ENCODE measurements at regions not wholly inside any gene's neighbourhood (a gene's known extent, or its start where the extent isn't known, plus 50 kb on each side); places are given as distances from the start of the nearest gene placed in this dataset.

DNA sequence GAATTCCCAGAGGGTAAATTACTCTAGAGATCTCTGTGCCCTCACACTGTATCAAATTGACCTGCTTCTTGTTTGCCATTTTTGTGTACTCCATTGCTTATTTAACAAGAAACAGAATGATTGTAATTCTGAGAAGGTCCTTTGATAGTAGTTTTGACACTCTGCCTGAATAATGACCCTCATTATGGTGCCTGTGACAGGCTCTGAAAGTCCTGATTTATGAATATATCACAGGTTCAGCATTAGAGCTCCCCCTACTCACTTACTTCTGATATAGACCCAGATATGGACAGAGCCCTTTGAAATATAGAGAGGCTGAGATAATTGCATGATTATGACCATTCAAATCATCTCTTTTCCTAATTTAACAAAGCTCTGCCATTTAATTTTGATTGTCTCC, 465.2 kb downstream of the MDFIC start:
- H3K36me3 ChIP-seq (ENCODE audit: insufficient read depth, low read length) = no peaks in the 10 kb centered on the region
- H3K27ac ChIP-seq (ENCODE audit: low read length) = no peak overlapping the region
- H3K9me3 ChIP-seq (ENCODE audit: low read length) = no peaks in the 10 kb centered on the region
- no peak overlapping the region for H3K9ac ChIP-seq (ENCODE audit: low read length)
- peaks cover 3% of the 10 kb centered on the region for H3F3A ChIP-seq (ENCODE audit: insufficient read depth, low read length, poor library complexity, severe bottlenecking)
- H2AFZ ChIP-seq (ENCODE audit: low read depth, low read length) = no peak overlapping the region
- TF ChIP-seq, protein P1, sequence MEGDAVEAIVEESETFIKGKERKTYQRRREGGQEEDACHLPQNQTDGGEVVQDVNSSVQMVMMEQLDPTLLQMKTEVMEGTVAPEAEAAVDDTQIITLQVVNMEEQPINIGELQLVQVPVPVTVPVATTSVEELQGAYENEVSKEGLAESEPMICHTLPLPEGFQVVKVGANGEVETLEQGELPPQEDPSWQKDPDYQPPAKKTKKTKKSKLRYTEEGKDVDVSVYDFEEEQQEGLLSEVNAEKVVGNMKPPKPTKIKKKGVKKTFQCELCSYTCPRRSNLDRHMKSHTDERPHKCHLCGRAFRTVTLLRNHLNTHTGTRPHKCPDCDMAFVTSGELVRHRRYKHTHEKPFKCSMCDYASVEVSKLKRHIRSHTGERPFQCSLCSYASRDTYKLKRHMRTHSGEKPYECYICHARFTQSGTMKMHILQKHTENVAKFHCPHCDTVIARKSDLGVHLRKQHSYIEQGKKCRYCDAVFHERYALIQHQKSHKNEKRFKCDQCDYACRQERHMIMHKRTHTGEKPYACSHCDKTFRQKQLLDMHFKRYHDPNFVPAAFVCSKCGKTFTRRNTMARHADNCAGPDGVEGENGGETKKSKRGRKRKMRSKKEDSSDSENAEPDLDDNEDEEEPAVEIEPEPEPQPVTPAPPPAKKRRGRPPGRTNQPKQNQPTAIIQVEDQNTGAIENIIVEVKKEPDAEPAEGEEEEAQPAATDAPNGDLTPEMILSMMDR (IDR thresholded peaks at IDR 0.05; ENCODE audit: poor library complexity, severe bottlenecking) = peak; percentile 54
- TF ChIP-seq POLR2AphosphoS5 (IDR thresholded peaks at IDR 0.05) = peak; percentile 23
- peak; percentile 42 for TF ChIP-seq RAD21 (conservative IDR thresholded peaks at IDR 0.05)
- TF ChIP-seq TAF1 (IDR thresholded peaks at IDR 0.05; ENCODE audit: low read depth) = no peak
- no peak for TF ChIP-seq MXI1 (conservative IDR thresholded peaks at IDR 0.05; ENCODE audit: poor library complexity, severe bottlenecking)
- no peak for TF ChIP-seq SMC3 (conservative IDR thresholded peaks at IDR 0.05; ENCODE audit: poor library complexity)
- peak; percentile 11 for TF ChIP-seq EP300 (conservative IDR thresholded peaks at IDR 0.05; ENCODE audit: poor library complexity, severe bottlenecking)
- TF ChIP-seq REST (IDR thresholded peaks at IDR 0.05; ENCODE audit: borderline replicate concordance) = no peak
- no peak for TF ChIP-seq EZH2 (IDR thresholded peaks at IDR 0.05; ENCODE audit: borderline replicate concordance, insufficient read depth, low read length, poor library complexity, severe bottlenecking)
- no peaks in the 10 kb centered on the region for H3K79me2 ChIP-seq (replicated peaks; ENCODE audit: insufficient read depth, low read length)
- H4K20me1 ChIP-seq (ENCODE audit: insufficient read depth) = no peaks in the 10 kb centered on the region
- H3K27me3 ChIP-seq (ENCODE audit: insufficient read depth, low read depth, low read length) = no peaks in the 10 kb centered on the region
- H3K4me2 ChIP-seq (ENCODE audit: low read length) = no peak overlapping the region
- H3K4me3 ChIP-seq (ENCODE audit: low read length) = no peak overlapping the region
- H3K9me2 ChIP-seq (ENCODE audit: insufficient read depth, low read length) = no peaks in the 10 kb centered on the region

GRCh38 chr7:115379321-115379720, 457.4 kb downstream of the MDFIC start:
- H3K9ac ChIP-seq (ENCODE audit: low read length) = no peak overlapping the region

More at GRCh38 chr7:115379321-115379720, 457.4 kb downstream of the MDFIC start:
- Histone ChIP-seq H2AFZ (ENCODE audit: low read depth, low read length) (no peak overlapping the region), H3K27me3 (ENCODE audit: insufficient read depth, low read depth, low read length) (no peaks in the 10 kb centered on the region), H3K4me2 (ENCODE audit: low read length) (no peak overlapping the region), H3K27ac (ENCODE audit: low read length) (no peak overlapping the region), H3K9me2 (ENCODE audit: insufficient read depth, low read length) (no peaks in the 10 kb centered on the region), H4K20me1 (ENCODE audit: insufficient read depth) (no peaks in the 10 kb centered on the region), H3K4me3 (ENCODE audit: low read length) (no peak overlapping the region), H3K79me2 (replicated peaks; ENCODE audit: insufficient read depth, low read length) (no peaks in the 10 kb centered on the region), H3K36me3 (ENCODE audit: insufficient read depth, low read length) (no peaks in the 10 kb centered on the region), H3F3A (ENCODE audit: insufficient read depth, low read length, poor library complexity, severe bottlenecking) (no peaks in the 10 kb centered on the region), H3K9me3 (ENCODE audit: low read length) (no peaks in the 10 kb centered on the region)
- no peak for TF ChIP-seq RAD21 (conservative IDR thresholded peaks at IDR 0.05)
- no peak for TF ChIP-seq MXI1 (conservative IDR thresholded peaks at IDR 0.05; ENCODE audit: poor library complexity, severe bottlenecking)
- no peak for TF ChIP-seq TAF1 (IDR thresholded peaks at IDR 0.05; ENCODE audit: low read depth)
- TF ChIP-seq REST (IDR thresholded peaks at IDR 0.05; ENCODE audit: borderline replicate concordance) = no peak

Data from neural cell (in vitro differentiated cells).